OCI-LY3 (cell line): ENCODE measurements at regions not wholly inside any gene's neighbourhood (a gene's known extent, or its start where the extent isn't known, plus 50 kb on each side); places are given as distances from the start of the nearest gene placed in this dataset.

Experiments used
- H2AFZ ChIP-seq: fragments of 200-600, 300-600 bp; shearing (Covaris generic); 2 replicates; pipeline ENCODE4 v1.6.0; 2014; ENCODE audit warnings: antibody characterized with exemption, low read depth, low read length
- H3K27ac ChIP-seq: fragments of 200-600, 300-600 bp; sonication (generic); 2 replicates; pipeline ENCODE4 v1.5.1; 2014; ENCODE audit warnings: mild to moderate bottlenecking, low read length, moderate library complexity, mixed read lengths
- H3K27me3 ChIP-seq: fragments of 200-600, 300-600 bp; sonication (generic); 2 replicates; pipeline ENCODE4 v1.6.1; 2014; ENCODE audit warnings: low read depth, low read length, mixed read lengths
- H3K36me3 ChIP-seq: fragments of 200-600, 300-600 bp; sonication (generic); replicated peaks from 2 replicates; pipeline ENCODE3; 2014; ENCODE audit warnings: low read depth, low read length, mixed read lengths
- H3K4me1 ChIP-seq: fragments of 300-600, 200-600 bp; sonication (generic); 2 replicates; pipeline ENCODE4 v1.6.1; 2014; ENCODE audit warnings: low read length, mixed read lengths
- H3K4me2 ChIP-seq: fragments of 200-600, 300-600 bp; sonication (generic); 2 replicates; pipeline ENCODE4 v1.6.1; 2014; ENCODE audit warnings: low read length, mixed read lengths
- H3K4me3 ChIP-seq: fragments of 300-600, 200-600 bp; sonication (generic); 2 replicates; pipeline ENCODE4 v1.5.1; 2014; ENCODE audit warnings: antibody characterized with exemption, mild to moderate bottlenecking, low read length, moderate library complexity
- H3K79me2 ChIP-seq: fragments of 300-600, 200-600 bp; shearing (Covaris generic); 2 replicates; pipeline ENCODE4 v1.6.1; 2014; ENCODE audit warnings: mild to moderate bottlenecking, low read length, mixed read lengths
- H3K9ac ChIP-seq: fragments of 300-600, 200-600 bp; shearing (Covaris generic); 2 replicates; pipeline ENCODE4 v1.6.0; 2014; ENCODE audit warnings: mild to moderate bottlenecking, low read length, moderate library complexity
- H3K9me3 ChIP-seq: fragments of 200-600, 300-600 bp; shearing (Covaris generic); 2 replicates; pipeline ENCODE4 v1.6.1; 2014; ENCODE audit warnings: low read length, mixed read lengths; ENCODE audit not compliant: insufficient read depth
- H4K20me1 ChIP-seq: fragments of 200-600, 300-600 bp; sonication (generic); 2 replicates; pipeline ENCODE4 v1.6.1; 2016; ENCODE audit warnings: low read length, mixed read lengths; ENCODE audit not compliant: insufficient read depth
- CTCF ChIP-seq: fragments of 200-600, 300-600 bp; sonication (generic); IDR thresholded peaks from 2 replicates; pipeline ENCODE4 v1.5.1; 2014; ENCODE audit warnings: antibody characterized with exemption, low read length, low read depth
- EZH2phosphoT487 ChIP-seq: fragments of 200-600 bp; shearing (Covaris generic); IDR thresholded peaks from 2 replicates; pipeline ENCODE4 v1.6.1; 2018; ENCODE audit warnings: antibody characterized with exemption, mixed run types, low read depth

- Histone ChIP-seq H3K4me2 (peak overlapping the region; percentile 34), H4K20me1 (no peaks in the 10 kb centered on the region), H3K27ac (no peak overlapping the region), H3K9me3 (no peaks in the 10 kb centered on the region), H3K4me3 (no peak overlapping the region), H2AFZ (no peak overlapping the region), H3K79me2 (no peaks in the 10 kb centered on the region), H3K9ac (no peak overlapping the region), H3K36me3 (no peaks in the 10 kb centered on the region), H3K27me3 (no peaks in the 10 kb centered on the region), H3K4me1 (peaks cover 37% of the 10 kb centered on the region)
- no peak for TF ChIP-seq EZH2phosphoT487
- TF ChIP-seq CTCF = no peak
Measured at GRCh38 chr1:73824065-73824464, 373.9 kb downstream of the LRRIQ3 start.

- Histone ChIP-seq H3K27me3 (no peaks in the 10 kb centered on the region), H3K9ac (no peak overlapping the region), H3K4me1 (peaks cover 37% of the 10 kb centered on the region), H3K27ac (no peak overlapping the region), H3K4me2 (peak overlapping the region; percentile 16; the same call in 1 of the 2 replicates), H3K4me3 (no peak overlapping the region), H4K20me1 (no peaks in the 10 kb centered on the region), H3K36me3 (no peaks in the 10 kb centered on the region), H3K79me2 (no peaks in the 10 kb centered on the region), H3K9me3 (peaks cover 2% of the 10 kb centered on the region; the same call in 1 of the 2 replicates), H2AFZ (no peak overlapping the region)
- no peak for TF ChIP-seq CTCF
- TF ChIP-seq EZH2phosphoT487 = no peak
Measured at GRCh38 chr1:73821520-73821919, 376.5 kb downstream of the LRRIQ3 start.

- H3K4me3 ChIP-seq = no peak overlapping the region
- H3K27me3 ChIP-seq = no peaks in the 10 kb centered on the region
- no peaks in the 10 kb centered on the region for H4K20me1 ChIP-seq
- H3K79me2 ChIP-seq = no peaks in the 10 kb centered on the region
- TF ChIP-seq CTCF (no peak), EZH2phosphoT487 (no peak)
- H3K36me3 ChIP-seq = no peaks in the 10 kb centered on the region
- H3K4me1 ChIP-seq = peaks cover 36% of the 10 kb centered on the region
- H3K9ac ChIP-seq = no peak overlapping the region
- peak overlapping the region; percentile 16; the same call in 1 of the 2 replicates for H3K4me2 ChIP-seq
- H2AFZ ChIP-seq = no peak overlapping the region
- no peak overlapping the region for H3K27ac ChIP-seq
- peaks cover 3% of the 10 kb centered on the region; the same call in 1 of the 2 replicates for H3K9me3 ChIP-seq
Measured at GRCh38 chr1:73820843-73821242, 377.1 kb downstream of the LRRIQ3 start.

GRCh38 chr1:73813716-73814115 is 384.3 kb downstream of the LRRIQ3 start:
- H4K20me1 ChIP-seq = no peaks in the 10 kb centered on the region
- H3K9me3 ChIP-seq = peaks cover 3% of the 10 kb centered on the region; the same call in 1 of the 2 replicates
- no peak overlapping the region for H2AFZ ChIP-seq
- no peak overlapping the region for H3K4me3 ChIP-seq
- no peak overlapping the region for H3K4me2 ChIP-seq
- H3K36me3 ChIP-seq = no peaks in the 10 kb centered on the region
- TF ChIP-seq EZH2phosphoT487 (no peak), CTCF (no peak)
- no peaks in the 10 kb centered on the region for H3K27me3 ChIP-seq
- H3K27ac ChIP-seq = no peak overlapping the region
- H3K9ac ChIP-seq = no peak overlapping the region
- no peaks in the 10 kb centered on the region for H3K79me2 ChIP-seq
- no peaks in the 10 kb centered on the region for H3K4me1 ChIP-seq
